NCI-H446 treated with DMSO at 0.1 percent for 48 hours (cell line): ENCODE measurements at regions not wholly inside any gene's neighbourhood (a gene's known extent, or its start where the extent isn't known, plus 50 kb on each side); places are given as distances from the start of the nearest gene placed in this dataset.

Experiments
- DNase-seq: peaks from one replicate; lab custom pipeline; 2025; lab: John Stamatoyannopoulos, UW

- no peak for DNase-seq
Measured at GRCh38 chr13:73449252-73449651, 390.4 kb downstream of the KLF5 start.

GRCh38 chr13:73440296-73440895, 381.6 kb downstream of the KLF5 start:
- no peak for DNase-seq

- DNase-seq = no peak
Measured at GRCh38 chr13:73433890-73434289, 375.1 kb downstream of the KLF5 start.

- DNase-seq = no peak
Measured at GRCh38 chr13:73433458-73433857, 374.7 kb downstream of the KLF5 start.

GRCh38 chr13:73429701-73430100, 370.9 kb downstream of the KLF5 start:
- DNase-seq = no peak

GRCh38 chr13:73428706-73429105, 369.9 kb downstream of the KLF5 start:
- no peak for DNase-seq

GRCh38 chr13:73428137-73428536, 369.3 kb downstream of the KLF5 start:
- DNase-seq = no peak

- DNase-seq = no peak
Measured at GRCh38 chr13:73422973-73423372, 364.2 kb downstream of the KLF5 start.

GRCh38 chr13:73421310-73421912, 362.6 kb downstream of the KLF5 start:
- DNase-seq = no peak

- no peak for DNase-seq
Measured at GRCh38 chr13:73419186-73419585, 360.4 kb downstream of the KLF5 start.

GRCh38 chr13:73417012-73417615, 358.3 kb downstream of the KLF5 start:
- no peak for DNase-seq

GRCh38 chr13:73416093-73416492, 357.3 kb downstream of the KLF5 start:
- no peak for DNase-seq

- DNase-seq = no peak
Measured at GRCh38 chr13:73413656-73414055, 354.9 kb downstream of the KLF5 start.

- DNase-seq = no peak
Measured at GRCh38 chr13:73412933-73413332, 354.1 kb downstream of the KLF5 start.

GRCh38 chr13:73411067-73411809, 352.4 kb downstream of the KLF5 start:
- no peak for DNase-seq

- DNase-seq = no peak
Measured at GRCh38 chr13:73406454-73406853, 347.6 kb downstream of the KLF5 start.

GRCh38 chr13:73404581-73404980, 345.8 kb downstream of the KLF5 start:
- DNase-seq = no peak

- DNase-seq = no peak
Measured at GRCh38 chr13:73403355-73404120, 344.7 kb downstream of the KLF5 start.

GRCh38 chr13:73401769-73402168, 343.0 kb downstream of the KLF5 start:
- no peak for DNase-seq

- no peak for DNase-seq
Measured at GRCh38 chr13:73399347-73400216, 340.8 kb downstream of the KLF5 start.
